Suppressor macrophage treated with lipopolysaccharide for 4 hours (primary cell): ENCODE measurements at regions not wholly inside any gene's neighbourhood (a gene's known extent, or its start where the extent isn't known, plus 50 kb on each side); places are given as distances from the start of the nearest gene placed in this dataset.
"Not testable (repeated sequence)": the region's sequence is repeated elsewhere in the genome, so short reads cannot be mapped to it uniquely, and the experiment has no call there.

Experiments
- DNase-seq: peaks from one replicate; pipeline ENCODE4 v3.0.0-alpha.2; 2020

- DNase-seq, result no peak
Observed at GRCh38 chr9:32067261-32067660, 317.2 kb upstream of the ACO1 start.

- DNase-seq, result peak; percentile 2
Observed at GRCh38 chr9:32069169-32069813, 315.2 kb upstream of the ACO1 start.

GRCh38 chr9:32069969-32070368, 314.5 kb upstream of the ACO1 start:
- DNase-seq, result no peak

- DNase-seq, result no peak
Observed at GRCh38 chr9:32072570-32072969, 311.9 kb upstream of the ACO1 start.

GRCh38 chr9:32092031-32092430, 292.4 kb upstream of the ACO1 start:
- no peak for DNase-seq

GRCh38 chr9:32117291-32117690, 267.2 kb upstream of the ACO1 start:
- DNase-seq, result peak; percentile 0

- no peak for DNase-seq
Observed at GRCh38 chr9:32128546-32128945, 255.9 kb upstream of the ACO1 start.

GRCh38 chr9:32130709-32131108, 253.7 kb upstream of the ACO1 start:
- DNase-seq, result not testable (repeated sequence)

GRCh38 chr9:32136700-32137339, 247.6 kb upstream of the ACO1 start:
- no peak for DNase-seq

- no peak for DNase-seq
Observed at GRCh38 chr9:32142074-32142473, 242.4 kb upstream of the ACO1 start.

- DNase-seq, result not testable (repeated sequence)
Observed at GRCh38 chr9:32148553-32148952, 235.9 kb upstream of the ACO1 start.

GRCh38 chr9:32161209-32161608, 223.2 kb upstream of the ACO1 start:
- no peak for DNase-seq

- DNase-seq, result no peak
Observed at GRCh38 chr9:32161720-32162119, 222.7 kb upstream of the ACO1 start.

GRCh38 chr9:32166316-32166715, 218.1 kb upstream of the ACO1 start:
- not testable (repeated sequence) for DNase-seq

- no peak for DNase-seq
Observed at GRCh38 chr9:32171339-32171738, 213.1 kb upstream of the ACO1 start.

- DNase-seq, result no peak
Observed at GRCh38 chr9:32172256-32172655, 212.2 kb upstream of the ACO1 start.

- DNase-seq, result no peak
Observed at GRCh38 chr9:32177396-32177795, 207.0 kb upstream of the ACO1 start.

GRCh38 chr9:32180597-32180996, 203.8 kb upstream of the ACO1 start:
- DNase-seq, result no peak

GRCh38 chr9:32200241-32200640, 184.2 kb upstream of the ACO1 start:
- no peak for DNase-seq

GRCh38 chr9:32200896-32201295, 183.5 kb upstream of the ACO1 start:
- DNase-seq, result no peak

GRCh38 chr9:32209164-32209563, 175.3 kb upstream of the ACO1 start:
- not testable (repeated sequence) for DNase-seq

GRCh38 chr9:32218100-32218767, 166.2 kb upstream of the ACO1 start:
- DNase-seq, result peak; percentile 43

GRCh38 chr9:32220750-32221149, 163.7 kb upstream of the ACO1 start:
- no peak for DNase-seq

- DNase-seq, result no peak
Observed at GRCh38 chr9:32234451-32234850, 150.0 kb upstream of the ACO1 start.
